Loucy (cell line): ENCODE measurements at regions not wholly inside any gene's neighbourhood (a gene's known extent, or its start where the extent isn't known, plus 50 kb on each side); places are given as distances from the start of the nearest gene placed in this dataset.

ENCODE experiments used
- H2AFZ ChIP-seq: fragments of 200-600 bp; sonication (generic); 2 replicates; pipeline ENCODE4 v1.6.0; 2016; ENCODE audit warnings: antibody characterized with exemption, mild to moderate bottlenecking, low read length, moderate library complexity
- H3F3A ChIP-seq: fragments of 200-600 bp; 2 replicates; pipeline ENCODE4 v1.6.0; 2016; ENCODE audit warnings: antibody characterized with exemption, low read depth, mild to moderate bottlenecking
- H3K27me3 ChIP-seq: fragments of 200-600 bp; sonication (generic); 2 replicates; pipeline ENCODE4 v1.6.1; 2014; ENCODE audit warnings: low read length, mild to moderate bottlenecking; ENCODE audit not compliant: insufficient read depth, poor library complexity, severe bottlenecking
- H3K36me3 ChIP-seq: fragments of 200-600 bp; sonication (generic); 2 replicates; pipeline ENCODE4 v1.6.1; 2016; ENCODE audit warnings: low read length; ENCODE audit not compliant: insufficient read depth
- H3K4me1 ChIP-seq: fragments of 200-600 bp; sonication (generic); 2 replicates; pipeline ENCODE4 v1.5.1; 2014; ENCODE audit warnings: low read length, mild to moderate bottlenecking; ENCODE audit not compliant: insufficient read depth, poor library complexity, severe bottlenecking
- H3K4me2 ChIP-seq: fragments of 200-600 bp; sonication (generic); 2 replicates; pipeline ENCODE4 v1.6.0; 2014; ENCODE audit warnings: antibody characterized with exemption, low read length, low read depth, mild to moderate bottlenecking; ENCODE audit not compliant: poor library complexity, severe bottlenecking
- H3K4me3 ChIP-seq: fragments of 200-600 bp; sonication (generic); 2 replicates; pipeline ENCODE4 v1.5.1; 2014; ENCODE audit warnings: low read length, mild to moderate bottlenecking, mixed read lengths; ENCODE audit not compliant: poor library complexity, severe bottlenecking
- H3K79me2 ChIP-seq: fragments of 200-600 bp; sonication (generic); 2 replicates; pipeline ENCODE4 v1.6.1; 2014; ENCODE audit warnings: low read length; ENCODE audit not compliant: insufficient read depth
- H3K9ac ChIP-seq: fragments of 200-600 bp; sonication (generic); 2 replicates; pipeline ENCODE4 v1.6.0; 2014; ENCODE audit warnings: mild to moderate bottlenecking, low read depth, low read length, moderate library complexity; ENCODE audit not compliant: poor library complexity, severe bottlenecking
- H3K9me2 ChIP-seq: fragments of 200-600 bp; sonication (generic); replicated peaks from 2 replicates; pipeline ENCODE4 v1.6.1; 2016; ENCODE audit warnings: low read depth, low read length, mixed read lengths
- H3K9me3 ChIP-seq: fragments of 200-600 bp; sonication (generic); 2 replicates; pipeline ENCODE4 v1.6.1; 2014; ENCODE audit warnings: mild to moderate bottlenecking, antibody characterized with exemption, low read length, low read depth; ENCODE audit not compliant: insufficient read depth
- H4K20me1 ChIP-seq: fragments of 200-600 bp; sonication (generic); 2 replicates; pipeline ENCODE4 v1.6.0; 2014; ENCODE audit warnings: antibody characterized with exemption, low read length, mild to moderate bottlenecking; ENCODE audit not compliant: insufficient read depth, poor library complexity, severe bottlenecking
- CTCF ChIP-seq: fragments of 200-600 bp; sonication (generic); conservative IDR thresholded peaks from 2 replicates; pipeline ENCODE4 v1.5.1; 2014; ENCODE audit warnings: mild to moderate bottlenecking, antibody characterized with exemption, low read length
- EZH2phosphoT487 ChIP-seq: fragments of 200-600 bp; IDR thresholded peaks from 2 replicates; pipeline ENCODE4 v1.6.1; 2018; ENCODE audit warnings: antibody characterized with exemption, mild to moderate bottlenecking, moderate library complexity, borderline replicate concordance

GRCh38 chr2:147223119-147223518 lies 621.7 kb upstream of the ACVR2A start:
- TF ChIP-seq CTCF (no peak), EZH2phosphoT487 (no peak)
- no peak overlapping the region for H2AFZ ChIP-seq

GRCh38 chr2:147222506-147222905 lies 622.3 kb upstream of the ACVR2A start:
- no peaks in the 10 kb centered on the region for H3K27me3 ChIP-seq
- no peak overlapping the region for H3K4me3 ChIP-seq
- no peaks in the 10 kb centered on the region for H3K79me2 ChIP-seq
- no peaks in the 10 kb centered on the region for H3K4me1 ChIP-seq
- H3K9ac ChIP-seq, result no peak overlapping the region
- H2AFZ ChIP-seq, result no peak overlapping the region
- no peaks in the 10 kb centered on the region; the same call in 1 of the 2 replicates for H3K9me3 ChIP-seq
- H3F3A ChIP-seq, result no peaks in the 10 kb centered on the region
- H4K20me1 ChIP-seq, result no peaks in the 10 kb centered on the region
- no peaks in the 10 kb centered on the region for H3K36me3 ChIP-seq
- TF ChIP-seq EZH2phosphoT487, result no peak
- no peak for TF ChIP-seq CTCF
- no peaks in the 10 kb centered on the region for H3K9me2 ChIP-seq
- no peak overlapping the region for H3K4me2 ChIP-seq

More at GRCh38 chr2:147223119-147223518, 621.7 kb upstream of the ACVR2A start:
- no peaks in the 10 kb centered on the region for H3K9me2 ChIP-seq
- no peaks in the 10 kb centered on the region for H3K36me3 ChIP-seq
- no peaks in the 10 kb centered on the region for H3K79me2 ChIP-seq
- no peaks in the 10 kb centered on the region; the same call in 1 of the 2 replicates for H3K9me3 ChIP-seq
- no peaks in the 10 kb centered on the region for H3K4me1 ChIP-seq
- H4K20me1 ChIP-seq, result no peaks in the 10 kb centered on the region
- no peak overlapping the region for H3K4me2 ChIP-seq
- H3K4me3 ChIP-seq, result no peak overlapping the region
- H3F3A ChIP-seq, result no peaks in the 10 kb centered on the region
- H3K9ac ChIP-seq, result no peak overlapping the region
- no peaks in the 10 kb centered on the region for H3K27me3 ChIP-seq

GRCh38 chr2:147214914-147215313 lies 629.9 kb upstream of the ACVR2A start:
- Histone ChIP-seq H3K27me3 (no peaks in the 10 kb centered on the region), H3K79me2 (no peaks in the 10 kb centered on the region), H2AFZ (no peak overlapping the region), H4K20me1 (no peaks in the 10 kb centered on the region), H3K4me2 (no peak overlapping the region), H3K4me1 (no peaks in the 10 kb centered on the region), H3F3A (no peaks in the 10 kb centered on the region), H3K36me3 (no peaks in the 10 kb centered on the region), H3K9me2 (no peaks in the 10 kb centered on the region), H3K4me3 (no peak overlapping the region), H3K9me3 (no peaks in the 10 kb centered on the region; the same call in 1 of the 2 replicates), H3K9ac (no peak overlapping the region)
- TF ChIP-seq EZH2phosphoT487, result no peak
- TF ChIP-seq CTCF, result no peak
